ENCODE measurements at regions not wholly inside any gene's neighbourhood (a gene's known extent, or its start where the extent isn't known, plus 50 kb on each side); places are given as distances from the start of the nearest gene placed in this dataset.
A peak's percentile ranks its signal among the peaks of the same experiment; 100 is the strongest.

DNA sequence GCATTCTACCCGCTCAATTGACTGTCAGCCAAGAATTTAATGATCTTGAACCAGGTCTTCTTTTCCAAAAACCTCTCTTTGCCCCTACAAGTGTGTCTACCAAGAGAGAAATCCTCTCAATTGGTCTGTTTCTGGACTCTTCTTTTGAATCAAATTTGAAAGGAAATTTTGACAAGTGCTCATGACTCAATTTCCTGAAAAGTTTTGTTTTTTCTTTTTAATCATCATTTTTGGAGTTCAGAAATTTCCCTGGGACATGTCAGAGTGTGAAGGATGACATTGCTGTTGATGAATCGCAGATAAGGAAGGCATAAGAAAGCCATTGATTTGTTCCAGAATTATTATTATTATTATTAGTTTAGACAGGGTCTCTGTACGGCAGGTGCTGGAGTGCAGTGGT, 88.2 kb upstream of the AKT3 start:
- no peak for DNase-seq (ENCODE audit: low read depth)
- TF ChIP-seq MYC (IDR thresholded peaks at IDR 0.05; ENCODE audit: low read depth, low read length), result no peak
- TF ChIP-seq, protein P1, sequence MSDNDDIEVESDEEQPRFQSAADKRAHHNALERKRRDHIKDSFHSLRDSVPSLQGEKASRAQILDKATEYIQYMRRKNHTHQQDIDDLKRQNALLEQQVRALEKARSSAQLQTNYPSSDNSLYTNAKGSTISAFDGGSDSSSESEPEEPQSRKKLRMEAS (IDR thresholded peaks at IDR 0.05; ENCODE audit: low read depth, low read length), result no peak
- TF ChIP-seq, protein P2, sequence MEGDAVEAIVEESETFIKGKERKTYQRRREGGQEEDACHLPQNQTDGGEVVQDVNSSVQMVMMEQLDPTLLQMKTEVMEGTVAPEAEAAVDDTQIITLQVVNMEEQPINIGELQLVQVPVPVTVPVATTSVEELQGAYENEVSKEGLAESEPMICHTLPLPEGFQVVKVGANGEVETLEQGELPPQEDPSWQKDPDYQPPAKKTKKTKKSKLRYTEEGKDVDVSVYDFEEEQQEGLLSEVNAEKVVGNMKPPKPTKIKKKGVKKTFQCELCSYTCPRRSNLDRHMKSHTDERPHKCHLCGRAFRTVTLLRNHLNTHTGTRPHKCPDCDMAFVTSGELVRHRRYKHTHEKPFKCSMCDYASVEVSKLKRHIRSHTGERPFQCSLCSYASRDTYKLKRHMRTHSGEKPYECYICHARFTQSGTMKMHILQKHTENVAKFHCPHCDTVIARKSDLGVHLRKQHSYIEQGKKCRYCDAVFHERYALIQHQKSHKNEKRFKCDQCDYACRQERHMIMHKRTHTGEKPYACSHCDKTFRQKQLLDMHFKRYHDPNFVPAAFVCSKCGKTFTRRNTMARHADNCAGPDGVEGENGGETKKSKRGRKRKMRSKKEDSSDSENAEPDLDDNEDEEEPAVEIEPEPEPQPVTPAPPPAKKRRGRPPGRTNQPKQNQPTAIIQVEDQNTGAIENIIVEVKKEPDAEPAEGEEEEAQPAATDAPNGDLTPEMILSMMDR (IDR thresholded peaks at IDR 0.05; ENCODE audit: low read depth, low read length), result no peak
- TF ChIP-seq POLR2A (IDR thresholded peaks at IDR 0.05; ENCODE audit: extremely low read depth, insufficient read length), result no peak
- no peak overlapping the region for H3K4me3 ChIP-seq (ENCODE audit: low read depth, low read length)

DNA sequence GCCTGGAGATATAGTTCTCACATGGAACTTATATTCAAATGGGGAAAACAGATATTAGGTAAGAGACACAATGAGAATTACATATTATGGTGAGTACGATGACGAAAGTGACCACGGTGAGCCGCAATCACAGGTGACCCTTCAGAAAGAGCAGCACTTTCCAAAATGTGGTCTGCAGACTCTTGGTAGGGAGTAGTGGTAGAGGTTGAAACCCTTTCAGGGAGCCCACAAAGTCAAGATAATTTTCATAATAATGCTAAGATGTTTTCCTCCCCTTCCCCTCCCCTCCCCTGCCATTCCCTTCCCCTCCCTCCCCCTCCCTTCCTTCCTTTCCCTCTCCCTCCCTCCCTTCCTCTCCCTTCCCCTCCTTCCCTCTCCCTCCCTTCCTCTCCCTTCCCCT, 83.5 kb upstream of the AKT3 start:
- H3K4me3 ChIP-seq (ENCODE audit: low read depth, low read length), result no peak overlapping the region
- TF ChIP-seq, protein P1 (IDR thresholded peaks at IDR 0.05; ENCODE audit: low read depth, low read length), result no peak
- no peak for TF ChIP-seq POLR2A (IDR thresholded peaks at IDR 0.05; ENCODE audit: extremely low read depth, insufficient read length)
- no peak for TF ChIP-seq MYC (IDR thresholded peaks at IDR 0.05; ENCODE audit: low read depth, low read length)
- TF ChIP-seq, protein P2 (IDR thresholded peaks at IDR 0.05; ENCODE audit: low read depth, low read length), result no peak
- peak; percentile 36 for DNase-seq (ENCODE audit: low read depth)

DNA sequence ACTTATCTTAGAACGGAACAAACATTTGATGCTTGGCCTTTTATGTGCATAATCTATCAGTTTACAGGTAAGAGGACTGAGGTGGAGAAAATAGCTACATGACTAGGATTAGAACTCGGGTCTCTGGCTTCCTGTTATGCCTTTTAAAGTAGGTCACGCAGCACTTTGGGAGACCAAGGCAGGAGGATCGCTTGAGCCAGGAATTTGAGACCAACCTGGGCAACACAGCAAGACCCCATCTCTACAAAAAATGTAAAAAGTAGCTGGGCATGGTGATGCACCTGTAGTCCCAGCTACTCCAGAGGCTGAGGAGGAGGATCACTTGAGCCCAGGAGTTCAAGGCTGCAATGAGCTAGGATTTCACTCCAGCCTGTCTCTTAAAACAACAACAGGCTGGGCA, 81.9 kb upstream of the AKT3 start:
- no peak overlapping the region for H3K4me3 ChIP-seq (ENCODE audit: low read depth, low read length)
- TF ChIP-seq MYC (IDR thresholded peaks at IDR 0.05; ENCODE audit: low read depth, low read length) (no peak), POLR2A (IDR thresholded peaks at IDR 0.05; ENCODE audit: extremely low read depth, insufficient read length) (no peak)
- TF ChIP-seq, protein P2 (IDR thresholded peaks at IDR 0.05; ENCODE audit: low read depth, low read length), result no peak
- TF ChIP-seq, protein P1 (IDR thresholded peaks at IDR 0.05; ENCODE audit: low read depth, low read length), result no peak
- no peak for DNase-seq (ENCODE audit: low read depth)

DNA sequence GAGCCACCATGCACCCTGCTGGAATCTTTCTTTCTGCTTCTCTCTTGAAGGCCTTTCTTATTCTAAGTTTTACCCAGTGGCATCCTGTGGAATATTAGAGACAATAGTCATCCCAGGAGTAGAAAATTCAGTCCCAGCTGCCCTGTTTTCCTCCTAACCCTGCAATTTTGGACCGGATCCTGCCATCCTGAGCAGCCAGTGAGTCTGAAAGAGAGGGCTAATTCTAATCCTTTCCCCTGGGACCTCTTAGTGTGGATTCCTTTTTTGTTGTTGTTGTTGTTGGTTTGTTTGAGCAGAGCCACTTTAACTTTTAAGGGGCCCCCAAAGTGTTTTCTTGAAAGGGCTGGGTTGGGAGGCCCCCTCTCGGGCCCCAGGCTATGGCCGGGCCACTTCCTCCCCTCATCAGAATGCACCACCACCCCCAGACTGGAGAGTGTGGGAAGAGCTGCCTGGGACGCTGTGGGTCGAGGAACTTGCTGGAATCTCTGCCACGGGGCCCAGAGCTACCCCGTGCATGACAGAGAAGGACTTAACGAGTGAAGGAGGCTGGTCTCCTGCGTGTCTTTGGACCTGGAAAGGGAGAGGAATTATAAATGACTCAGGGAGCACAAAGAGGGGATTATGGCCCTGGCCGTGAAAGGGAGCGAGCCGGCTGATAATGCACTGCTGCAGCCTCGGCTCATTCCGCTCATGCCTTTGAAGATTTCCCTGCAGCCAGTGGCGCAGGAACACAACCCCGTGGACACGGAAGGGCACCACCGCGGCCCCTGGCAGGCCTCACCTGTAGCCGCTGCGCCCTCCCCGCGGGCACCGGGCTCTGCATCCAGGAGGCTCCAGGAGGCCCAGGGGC, 81.0 kb upstream of the AKT3 start:
- DNase-seq (ENCODE audit: low read depth), result no peak
- H3K4me3 ChIP-seq (ENCODE audit: low read depth, low read length), result no peak overlapping the region
- TF ChIP-seq, protein P2 (IDR thresholded peaks at IDR 0.05; ENCODE audit: low read depth, low read length), result no peak
- TF ChIP-seq, protein P1 (IDR thresholded peaks at IDR 0.05; ENCODE audit: low read depth, low read length), result no peak
- TF ChIP-seq MYC (IDR thresholded peaks at IDR 0.05; ENCODE audit: low read depth, low read length) (no peak), POLR2A (IDR thresholded peaks at IDR 0.05; ENCODE audit: extremely low read depth, insufficient read length) (no peak)

DNA sequence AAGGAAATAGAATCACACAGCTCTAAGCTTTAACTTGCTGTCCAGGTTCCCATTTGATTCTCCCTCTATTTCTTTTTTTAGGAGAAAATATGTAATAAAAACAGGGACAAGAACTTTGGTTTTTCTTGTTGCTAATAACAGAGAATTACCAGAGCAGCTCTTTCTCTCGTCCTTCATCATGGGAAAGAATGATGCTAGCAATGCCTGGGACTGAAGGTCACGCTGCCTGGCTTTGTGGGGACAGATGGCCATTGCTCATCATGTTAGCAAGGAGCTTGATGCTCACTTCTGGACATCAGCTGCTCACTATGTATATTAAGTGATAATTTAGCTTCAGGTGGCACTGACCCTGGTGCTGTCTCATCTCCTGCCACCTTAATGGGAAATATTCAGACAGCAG, 77.3 kb upstream of the AKT3 start:
- no peak for TF ChIP-seq POLR2A (IDR thresholded peaks at IDR 0.05; ENCODE audit: extremely low read depth, insufficient read length)
- TF ChIP-seq, protein P1 (IDR thresholded peaks at IDR 0.05; ENCODE audit: low read depth, low read length), result no peak
- no peak for TF ChIP-seq MYC (IDR thresholded peaks at IDR 0.05; ENCODE audit: low read depth, low read length)
- TF ChIP-seq, protein P2 (IDR thresholded peaks at IDR 0.05; ENCODE audit: low read depth, low read length), result no peak
- no peak overlapping the region for H3K4me3 ChIP-seq (ENCODE audit: low read depth, low read length)
- no peak for DNase-seq (ENCODE audit: low read depth)

All from NB4 (cell line).